GM12892 (cell line): ENCODE measurements at regions not wholly inside any gene's neighbourhood (a gene's known extent, or its start where the extent isn't known, plus 50 kb on each side); places are given as distances from the start of the nearest gene placed in this dataset.
"Not testable (repeated sequence)": the region's sequence is repeated elsewhere in the genome, so short reads cannot be mapped to it uniquely, and the experiment has no call there.

Source experiments
- DNase-seq: peaks from one replicate; pipeline ENCODE4 v3.0.0; 2011; ENCODE audit not compliant: insufficient read length
- FAIRE-seq: peaks from 2 replicates; lab custom pipeline; 2011; peaks lifted over from hg19 to GRCh38; lab: Jason Lieb, UNC
- POLR2A ChIP-seq: IDR thresholded peaks from 2 replicates; pipeline ENCODE4 v1.6.1; 2011; ENCODE audit warnings: low read depth, low read length, control low read depth
- POLR2AphosphoS5 ChIP-seq: IDR thresholded peaks from 2 replicates; pipeline ENCODE4 v1.6.1; 2011; ENCODE audit warnings: low read depth, low read length, control low read depth
- TAF1 ChIP-seq: IDR thresholded peaks from 2 replicates; pipeline ENCODE4 v1.6.1; 2011; ENCODE audit warnings: low read depth, mild to moderate bottlenecking, control low read depth, low read length, borderline replicate concordance

- TF ChIP-seq POLR2A (no peak), POLR2AphosphoS5 (no peak), TAF1 (no peak)
- DNase-seq = no peak
- FAIRE-seq = no peak
These were observed 76.8 kb upstream of the VPREB1 start for GRCh38 chr22:22167791-22168189.

- TF ChIP-seq POLR2AphosphoS5 (no peak), TAF1 (no peak), POLR2A (no peak)
- DNase-seq (no peak), FAIRE-seq (peak; percentile 56)
These were observed 77.5 kb upstream of the VPREB1 start for GRCh38 chr22:22166941-22167713.

GRCh38 chr22:22165936-22166710, 78.5 kb upstream of the VPREB1 start:
- FAIRE-seq (no peak), DNase-seq (no peak)
- no peak for TF ChIP-seq POLR2AphosphoS5
- no peak for TF ChIP-seq POLR2A
- no peak for TF ChIP-seq TAF1

- no peak for FAIRE-seq
- no peak for DNase-seq
- TF ChIP-seq POLR2A = no peak
- no peak for TF ChIP-seq POLR2AphosphoS5
- no peak for TF ChIP-seq TAF1
These were observed 79.9 kb upstream of the VPREB1 start for GRCh38 chr22:22164541-22165272.

GRCh38 chr22:22161924-22162851, 82.4 kb upstream of the VPREB1 start:
- DNase-seq = peak; percentile 43
- FAIRE-seq = peak; percentile 96
- peak; percentile 65 for TF ChIP-seq POLR2AphosphoS5
- TF ChIP-seq TAF1 = no peak
- TF ChIP-seq POLR2A = peak; percentile 83

- FAIRE-seq, DNase-seq: not testable (repeated sequence)
These were observed 83.8 kb upstream of the VPREB1 start for GRCh38 chr22:22160768-22161167.

GRCh38 chr22:22159384-22159783, 85.2 kb upstream of the VPREB1 start:
- DNase-seq (no peak), FAIRE-seq (no peak)
- no peak for TF ChIP-seq TAF1

GRCh38 chr22:22158965-22159364, 85.6 kb upstream of the VPREB1 start:
- FAIRE-seq (no peak), DNase-seq (no peak)
- no peak for TF ChIP-seq TAF1
- TF ChIP-seq POLR2A = no peak
- no peak for TF ChIP-seq POLR2AphosphoS5

- DNase-seq (no peak), FAIRE-seq (no peak)
- TF ChIP-seq POLR2A (no peak), TAF1 (no peak), POLR2AphosphoS5 (no peak)
These were observed 86.3 kb upstream of the VPREB1 start for GRCh38 chr22:22158207-22158816.

GRCh38 chr22:22157348-22157725, 87.2 kb upstream of the VPREB1 start:
- FAIRE-seq = no peak
- no peak for TF ChIP-seq POLR2A
- no peak for TF ChIP-seq POLR2AphosphoS5
- TF ChIP-seq TAF1 = no peak
- no peak for DNase-seq

GRCh38 chr22:22156716-22157347, 87.8 kb upstream of the VPREB1 start:
- no peak for TF ChIP-seq POLR2AphosphoS5
- peak; percentile 37; the same call in 1 of the 2 replicates for TF ChIP-seq POLR2A
- TF ChIP-seq TAF1 = peak; percentile 69; the same call in 1 of the 2 replicates
- FAIRE-seq = peak; percentile 96
- DNase-seq = peak; percentile 61
